GM03348 (cell line): ENCODE measurements at regions not wholly inside any gene's neighbourhood (a gene's known extent, or its start where the extent isn't known, plus 50 kb on each side); places are given as distances from the start of the nearest gene placed in this dataset.
"Not testable (repeated sequence)": the region's sequence is repeated elsewhere in the genome, so short reads cannot be mapped to it uniquely, and the experiment has no call there.

Source experiments
- DNase-seq: peaks from one replicate; pipeline ENCODE4 v3.0.0; 2012; ENCODE audit warnings: low spot score

DNA sequence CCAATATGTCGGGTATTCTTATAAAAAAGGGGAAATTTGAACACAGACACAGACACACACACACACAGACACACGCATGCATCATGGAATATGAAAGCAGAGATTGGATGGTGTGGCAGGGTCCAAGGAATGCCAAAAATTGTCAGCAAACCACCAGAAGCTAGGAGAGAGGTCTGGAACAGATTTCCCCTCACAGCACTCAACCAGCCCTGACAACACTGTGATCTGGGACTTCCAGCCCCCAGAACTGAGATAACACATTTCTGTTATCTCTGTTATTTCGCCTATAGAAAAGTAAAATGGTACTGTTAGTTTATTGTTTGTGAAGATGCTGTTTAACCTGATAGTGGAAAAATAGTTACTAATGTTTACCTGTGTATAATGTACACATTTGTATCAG is 145.4 kb upstream of the ZBED5 start:
- DNase-seq, result no peak

DNA sequence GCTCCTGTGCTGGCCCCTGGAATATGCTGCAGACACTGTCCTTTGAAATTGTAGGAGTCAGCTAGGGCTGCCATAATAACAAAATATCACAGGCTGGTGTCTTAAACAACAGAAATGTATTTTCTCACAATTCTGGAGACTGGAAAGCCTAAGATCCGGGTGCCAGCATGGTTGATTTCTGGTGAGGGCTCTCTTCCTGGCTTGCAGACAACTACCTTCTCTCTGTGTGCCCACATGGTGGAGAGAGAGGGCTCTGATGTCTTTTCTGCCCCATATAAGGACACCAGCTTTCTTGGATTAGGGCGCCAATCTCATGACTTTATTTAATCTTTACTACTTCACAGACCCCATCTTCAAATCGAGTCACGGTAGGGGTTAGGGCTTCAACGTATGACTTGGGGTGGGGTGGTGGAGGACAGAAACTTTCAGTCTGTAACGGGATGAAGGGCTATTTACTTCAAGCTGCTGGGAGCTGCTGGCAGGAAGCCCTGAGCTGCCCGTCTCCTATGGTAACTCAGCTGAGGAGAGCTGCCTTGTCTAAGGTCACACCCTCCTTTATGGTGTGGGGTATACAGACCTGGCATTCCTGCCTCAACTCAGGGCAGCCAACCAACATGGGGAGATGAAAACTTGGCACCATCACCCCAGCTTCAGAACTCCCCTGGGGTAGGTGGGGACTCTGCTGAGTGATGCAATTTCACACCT is 142.9 kb upstream of the ZBED5 start:
- no peak for DNase-seq

- DNase-seq, result no peak
Observed at GRCh38 chr11:10998674-10999073, 140.8 kb upstream of the ZBED5 start.

- no peak for DNase-seq
Observed at GRCh38 chr11:10996678-10997077, 138.8 kb upstream of the ZBED5 start.

DNA sequence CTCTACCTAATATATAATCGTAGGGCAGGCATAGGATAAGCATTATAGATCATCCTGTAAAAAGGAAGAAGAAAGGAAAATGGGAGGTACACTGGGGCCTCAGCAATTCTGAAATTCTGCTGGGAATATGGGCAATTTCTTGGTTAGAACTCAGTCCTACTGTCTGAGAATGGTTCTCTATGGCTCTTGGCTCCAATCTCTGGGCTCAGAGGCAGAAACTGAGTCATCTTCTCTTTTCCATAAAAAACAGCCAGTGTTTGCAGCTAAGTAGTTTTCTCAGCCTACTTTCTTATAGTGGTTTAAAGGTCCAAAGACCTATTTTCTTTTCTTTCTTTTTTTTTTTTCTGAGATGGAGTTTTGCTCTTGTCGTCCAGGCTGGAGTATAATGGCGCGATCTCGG is 135.8 kb upstream of the ZBED5 start:
- no peak for DNase-seq

- no peak for DNase-seq
Observed at GRCh38 chr11:10993186-10993585, 135.3 kb upstream of the ZBED5 start.

DNA sequence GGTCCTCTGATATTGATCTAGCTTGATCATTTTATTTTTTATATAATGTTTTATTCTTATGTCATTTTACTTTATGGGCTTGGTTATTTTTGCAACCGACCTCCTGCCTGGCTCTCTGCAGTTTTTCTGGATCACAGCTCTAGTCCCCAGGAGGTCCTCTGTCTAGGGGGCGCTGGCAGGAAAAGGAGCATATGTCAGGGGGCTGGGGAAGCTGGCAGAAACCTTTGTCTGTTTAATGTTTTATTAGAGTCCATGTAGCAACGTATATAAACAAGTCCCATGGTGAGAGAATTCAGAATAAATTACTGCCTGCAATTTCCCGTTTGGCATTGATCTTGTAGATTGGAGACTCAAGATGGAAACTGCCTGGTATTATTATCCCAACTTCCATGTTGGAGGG is 133.5 kb upstream of the ZBED5 start:
- no peak for DNase-seq

GRCh38 chr11:10990637-10991193 is 132.9 kb upstream of the ZBED5 start:
- DNase-seq, result peak; percentile 27

GRCh38 chr11:10990160-10990559 is 132.3 kb upstream of the ZBED5 start:
- no peak for DNase-seq

DNA sequence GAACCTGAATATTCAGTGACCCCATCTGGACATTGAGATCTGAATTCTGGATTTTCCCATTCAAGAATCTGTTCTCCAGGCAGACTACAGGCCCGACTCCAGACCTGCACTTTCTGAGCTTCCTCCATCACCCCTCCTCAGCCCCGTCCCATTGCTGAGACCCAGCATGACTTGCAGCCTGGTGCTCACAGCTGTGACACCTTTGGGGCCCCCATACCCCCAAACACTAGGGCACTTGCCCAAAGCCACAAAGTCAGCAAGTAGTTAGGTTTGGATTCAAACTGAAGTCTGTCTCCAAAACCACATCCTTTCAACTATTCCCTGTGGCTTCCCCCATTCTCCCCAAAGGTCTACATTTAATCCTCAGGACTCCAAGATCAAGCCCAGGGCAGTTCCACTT is 128.2 kb upstream of the ZBED5 start:
- DNase-seq, result no peak

DNA sequence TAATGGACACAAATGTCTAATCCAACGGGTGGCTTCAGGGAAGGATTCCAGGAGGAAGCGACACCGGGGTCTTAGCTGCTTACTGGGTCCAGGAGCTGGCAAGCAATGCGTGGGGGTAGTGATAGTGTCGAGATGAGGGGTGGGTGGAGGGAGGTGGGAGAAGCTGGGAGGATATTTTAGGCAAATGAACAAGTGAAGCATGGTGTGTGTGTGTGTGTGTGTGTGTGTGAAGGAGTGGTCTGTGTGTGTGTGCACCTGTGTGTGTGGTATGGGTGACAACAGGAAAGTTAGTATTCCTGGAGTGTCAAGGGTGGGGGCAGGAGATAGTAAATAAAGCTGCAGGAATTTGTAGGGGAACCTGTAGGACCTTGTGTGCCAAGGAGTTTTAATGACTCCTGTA is 126.9 kb upstream of the ZBED5 start:
- no peak for DNase-seq

DNA sequence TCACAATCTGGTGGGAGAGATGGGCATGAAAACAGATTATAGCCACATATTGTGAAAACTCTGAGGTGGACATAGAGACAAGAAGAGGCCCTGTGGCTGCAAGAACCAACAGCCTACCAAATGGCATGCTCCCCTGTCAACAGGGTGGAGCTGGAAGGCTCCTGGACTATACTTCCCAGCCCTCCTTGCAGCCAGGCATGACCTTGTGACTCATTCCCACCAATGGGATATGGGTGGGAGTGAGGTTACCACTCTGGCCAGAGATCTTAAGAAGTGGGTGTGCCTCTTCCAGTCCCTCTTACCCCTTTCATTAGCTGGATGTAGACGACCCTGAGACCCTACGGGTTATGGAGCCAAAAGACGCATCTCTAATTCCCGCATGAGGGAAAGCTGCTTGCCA is 126.4 kb upstream of the ZBED5 start:
- DNase-seq, result no peak

DNA sequence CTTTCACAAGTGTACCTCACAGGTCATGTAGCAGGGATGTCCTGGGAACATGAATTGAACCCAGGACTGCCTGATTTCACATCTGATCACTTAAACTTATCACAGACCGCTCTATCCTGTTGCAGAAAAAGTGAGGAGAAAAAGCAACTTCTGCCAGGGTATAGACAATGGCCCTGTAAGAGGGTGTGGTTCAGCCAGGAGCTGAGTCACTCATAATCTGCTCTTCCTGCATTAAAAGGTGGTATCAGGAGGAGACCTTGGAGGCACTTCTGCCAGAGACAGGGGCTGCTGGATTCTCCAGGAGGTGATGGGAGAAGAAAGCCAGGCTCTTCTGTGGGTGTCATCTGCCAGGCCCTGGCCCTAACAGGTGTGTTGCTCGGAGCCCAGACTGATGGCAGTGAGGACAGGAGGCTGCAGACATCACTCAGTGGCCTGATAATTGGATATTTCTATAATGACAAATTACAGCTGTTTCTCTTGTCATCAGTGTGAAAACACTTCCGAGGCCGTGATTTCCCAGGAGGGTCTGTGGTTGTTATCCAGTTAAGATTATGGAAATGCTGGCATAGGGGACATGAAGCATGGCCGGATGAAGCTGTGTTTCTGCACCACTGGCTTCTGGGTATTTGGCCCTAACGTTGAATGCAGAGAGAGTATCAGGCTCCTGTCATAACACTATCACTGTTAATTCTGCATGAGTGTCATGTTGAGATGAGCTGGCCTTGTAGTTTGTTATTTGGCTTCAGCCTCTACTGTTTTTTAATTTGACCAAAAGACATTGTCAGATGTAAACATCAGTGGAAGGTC is 125.1 kb upstream of the ZBED5 start:
- DNase-seq, result no peak

- DNase-seq, result no peak
Observed at GRCh38 chr11:10979529-10979928, 121.7 kb upstream of the ZBED5 start.

- no peak for DNase-seq
Observed at GRCh38 chr11:10978198-10978597, 120.3 kb upstream of the ZBED5 start.

DNA sequence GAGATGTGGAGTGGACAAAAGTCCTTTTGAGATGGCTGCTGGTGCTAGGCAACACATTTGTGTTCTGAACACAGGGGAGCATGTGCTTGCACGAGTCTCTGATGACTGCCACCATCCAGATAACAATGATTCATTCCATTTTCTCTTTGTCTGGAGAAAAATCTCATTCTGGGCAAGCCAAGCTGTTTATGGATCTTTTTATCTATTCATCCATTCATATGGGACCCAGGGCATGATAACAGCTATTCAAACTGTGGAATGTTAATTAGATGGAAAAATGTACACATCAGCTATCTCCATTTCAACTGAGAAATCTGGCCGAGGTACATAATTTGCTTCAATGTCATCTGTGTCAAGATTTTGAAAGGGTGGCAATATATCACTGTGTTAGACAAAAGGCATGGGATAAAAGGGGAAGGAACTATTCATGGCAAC is 117.5 kb upstream of the ZBED5 start:
- DNase-seq, result no peak

DNA sequence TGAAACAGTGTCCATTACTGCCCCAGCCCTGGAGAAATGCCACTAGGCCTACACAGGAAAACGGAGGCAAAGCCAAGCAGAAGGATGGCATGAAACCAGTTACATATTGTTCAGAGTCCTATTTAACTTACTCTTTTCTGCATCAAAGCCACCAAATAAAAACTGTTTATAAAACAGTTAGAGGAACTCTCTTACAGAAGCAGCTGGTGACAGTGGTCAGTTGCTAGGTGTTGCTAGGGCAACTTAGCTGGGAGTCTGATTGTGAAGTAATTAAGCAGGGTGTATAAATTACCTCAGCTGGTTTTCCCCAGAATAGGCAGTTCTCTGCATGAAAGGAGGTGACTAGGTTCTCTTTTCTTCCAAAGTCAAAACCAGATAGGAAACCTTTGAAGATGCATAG is 115.6 kb upstream of the ZBED5 start:
- DNase-seq, result no peak

DNA sequence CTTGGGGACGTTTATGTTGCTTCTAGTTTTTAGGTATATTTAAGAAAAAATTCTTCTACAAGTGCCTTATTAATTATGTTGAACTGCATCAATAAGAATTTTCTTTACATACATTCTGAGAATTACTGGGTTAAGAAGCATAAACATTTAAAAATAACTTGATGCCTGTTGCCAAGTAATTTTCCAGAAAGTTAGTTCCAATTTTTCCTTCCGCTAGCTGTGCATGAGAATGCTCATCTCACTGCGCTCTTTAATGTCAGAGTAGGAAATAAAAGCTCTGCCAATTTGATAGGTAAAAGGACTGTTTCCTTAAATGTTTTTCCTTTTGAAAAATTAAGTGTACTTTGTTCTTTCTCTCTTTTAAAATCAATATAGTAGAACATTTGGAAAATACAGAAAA is 113.1 kb upstream of the ZBED5 start:
- no peak for DNase-seq

GRCh38 chr11:10969387-10969786 is 111.5 kb upstream of the ZBED5 start:
- no peak for DNase-seq

GRCh38 chr11:10956884-10957283 is 99.0 kb upstream of the ZBED5 start:
- DNase-seq, result not testable (repeated sequence)

- no peak for DNase-seq
Observed at GRCh38 chr11:10955616-10956015, 97.8 kb upstream of the ZBED5 start.

DNA sequence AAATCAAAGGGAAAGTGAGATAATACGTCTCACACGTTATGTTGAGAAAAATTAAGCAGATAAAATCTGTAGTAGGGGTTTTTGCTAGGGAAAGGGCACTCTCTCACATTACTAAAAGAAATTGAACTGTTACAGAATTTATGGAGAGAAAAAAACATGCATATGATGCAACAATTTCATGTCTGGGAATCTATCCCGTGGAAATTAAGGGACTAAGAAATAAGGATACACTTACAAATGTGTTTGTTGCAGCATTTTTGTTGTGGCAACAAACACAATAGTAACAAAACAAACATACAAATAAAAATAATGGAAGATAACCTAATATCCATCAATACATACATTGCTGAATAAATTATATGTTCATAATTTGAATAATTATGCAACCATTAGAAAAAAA is 96.3 kb upstream of the ZBED5 start:
- no peak for DNase-seq

DNA sequence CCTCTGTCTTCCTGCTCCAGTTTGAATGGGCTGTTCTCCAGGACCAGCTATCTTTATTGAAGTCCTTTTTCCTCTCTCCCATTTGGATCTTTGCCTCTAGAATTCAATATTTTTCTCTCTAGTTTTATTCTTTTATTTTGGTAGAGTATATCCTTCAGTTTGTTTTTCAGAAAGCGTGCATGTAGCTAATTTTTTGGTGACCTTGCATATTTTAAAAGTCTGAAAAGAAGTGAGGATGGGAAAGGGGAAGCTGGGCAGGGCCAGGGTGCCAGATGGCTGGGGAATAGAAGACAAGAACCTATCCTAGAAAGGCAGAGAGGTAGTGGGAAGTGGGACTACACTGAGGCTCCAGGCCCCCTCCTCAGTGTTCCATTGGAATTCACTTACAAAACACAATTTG is 95.0 kb upstream of the ZBED5 start:
- DNase-seq, result no peak
